Right renal pelvis (tissue), 4 donors: ENCODE measurements at regions not wholly inside any gene's neighbourhood (a gene's known extent, or its start where the extent isn't known, plus 50 kb on each side); places are given as distances from the start of the nearest gene placed in this dataset.
"Not testable (repeated sequence)": the region's sequence is repeated elsewhere in the genome, so short reads cannot be mapped to it uniquely, and the experiment has no call there.

Source experiments
- DNase-seq, 4 donors: peaks; one replicate each; pipeline ENCODE4 v3.0.0-alpha.2; 2013; ENCODE audit warnings: low read depth in 4 of 4, low spot score in 3 of 4, missing footprints in 1 of 4

- no peak for DNase-seq
These were observed 129.3 kb upstream of the IER5L start for GRCh38 chr9:129307227-129307970.

- no peak for DNase-seq
These were observed 128.4 kb upstream of the IER5L start for GRCh38 chr9:129306318-129306973.

DNA sequence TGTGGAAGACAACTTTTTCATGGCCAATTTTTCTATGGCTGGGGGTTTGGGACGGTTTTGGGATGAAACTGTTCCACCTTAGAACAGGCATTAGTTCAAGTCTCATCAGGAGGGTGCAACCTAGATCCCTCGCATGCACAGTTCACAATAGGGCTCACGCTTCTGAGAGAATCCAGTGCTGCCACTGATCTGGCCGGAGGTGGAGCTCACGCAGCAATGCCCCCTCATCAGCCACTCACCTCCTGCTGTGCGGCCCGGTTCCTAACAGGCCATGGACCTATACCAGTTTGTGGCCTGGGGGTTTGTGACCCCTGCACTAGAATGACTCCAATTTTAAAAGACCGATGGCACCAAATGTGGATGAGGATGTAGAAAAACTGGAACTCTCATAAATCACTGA is 127.2 kb upstream of the IER5L start:
- DNase-seq = no peak

DNA sequence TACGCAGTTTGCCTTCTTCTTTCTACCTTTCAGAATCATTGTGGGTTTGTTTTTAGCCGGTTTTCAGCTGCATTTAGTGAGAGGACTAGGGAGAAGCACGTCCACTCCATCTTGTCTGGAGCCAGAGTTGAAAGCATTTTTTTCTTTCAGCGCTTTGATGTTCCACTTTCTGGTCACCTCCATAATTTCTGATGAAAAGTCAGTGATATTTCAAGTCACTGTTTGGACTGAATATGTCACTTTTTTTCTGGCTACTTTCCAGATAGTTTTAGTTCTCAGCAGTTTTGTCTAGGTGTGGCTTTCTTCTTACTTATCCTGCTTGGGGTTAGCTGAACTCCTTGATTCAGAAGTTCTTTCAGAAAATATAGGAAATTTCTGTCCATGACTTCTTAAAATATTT is 123.9 kb upstream of the IER5L start:
- no peak for DNase-seq

- DNase-seq = not testable (repeated sequence)
These were observed 118.1 kb upstream of the IER5L start for GRCh38 chr9:129296195-129296594.

GRCh38 chr9:129291041-129291501 is 113.0 kb upstream of the IER5L start:
- DNase-seq = no peak

DNA sequence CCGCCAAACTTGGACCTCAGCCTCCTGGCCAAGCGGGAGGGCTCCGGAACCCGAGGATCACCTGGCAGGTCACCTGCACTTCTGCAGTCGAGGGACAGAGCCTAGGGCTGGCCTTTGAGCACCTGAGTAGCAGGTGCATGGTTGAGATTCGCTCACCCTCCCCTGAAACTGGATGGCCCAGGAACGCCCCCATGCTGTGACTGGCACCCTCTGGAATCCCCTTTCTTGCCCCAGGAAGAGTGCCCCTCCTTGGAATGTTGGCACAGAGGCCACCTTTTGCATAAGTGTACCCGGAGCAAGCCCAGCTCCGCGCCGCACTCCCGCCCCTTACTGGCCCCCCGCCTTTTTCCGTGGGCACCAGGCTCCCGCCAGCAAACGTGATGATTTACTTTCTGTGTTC is 112.5 kb upstream of the IER5L start:
- DNase-seq = no peak

GRCh38 chr9:129289883-129290282 is 111.8 kb upstream of the IER5L start:
- DNase-seq = no peak

DNA sequence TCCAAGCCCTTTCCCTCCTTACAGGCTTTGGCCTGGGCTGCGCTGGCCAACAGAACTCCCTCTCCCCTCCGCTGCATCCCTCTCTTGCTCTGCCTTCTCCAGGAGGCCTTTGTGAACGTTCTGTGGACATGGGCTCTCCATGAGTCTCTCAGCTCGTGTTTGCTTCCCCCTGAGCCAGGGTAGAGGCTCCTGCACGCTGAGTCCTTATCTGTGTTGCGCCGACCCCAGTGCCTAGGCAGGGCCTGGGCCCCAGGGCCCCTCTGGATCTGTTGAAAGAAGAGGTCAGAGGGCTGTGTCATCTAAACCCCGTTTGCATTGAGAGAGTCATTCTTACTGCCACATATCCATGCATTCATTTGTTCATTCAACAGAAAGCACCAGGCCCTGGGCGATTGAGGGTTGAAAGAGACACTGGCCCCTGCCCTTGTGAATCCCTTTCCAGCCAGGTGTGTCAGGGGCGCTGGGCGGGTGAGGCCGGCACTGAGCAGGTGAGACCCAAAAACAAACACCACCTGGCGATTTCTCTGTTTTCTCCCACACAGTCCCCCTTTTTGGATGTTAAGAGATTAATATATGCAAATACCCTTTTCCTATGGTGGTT is 111.2 kb upstream of the IER5L start:
- DNase-seq = no peak

DNA sequence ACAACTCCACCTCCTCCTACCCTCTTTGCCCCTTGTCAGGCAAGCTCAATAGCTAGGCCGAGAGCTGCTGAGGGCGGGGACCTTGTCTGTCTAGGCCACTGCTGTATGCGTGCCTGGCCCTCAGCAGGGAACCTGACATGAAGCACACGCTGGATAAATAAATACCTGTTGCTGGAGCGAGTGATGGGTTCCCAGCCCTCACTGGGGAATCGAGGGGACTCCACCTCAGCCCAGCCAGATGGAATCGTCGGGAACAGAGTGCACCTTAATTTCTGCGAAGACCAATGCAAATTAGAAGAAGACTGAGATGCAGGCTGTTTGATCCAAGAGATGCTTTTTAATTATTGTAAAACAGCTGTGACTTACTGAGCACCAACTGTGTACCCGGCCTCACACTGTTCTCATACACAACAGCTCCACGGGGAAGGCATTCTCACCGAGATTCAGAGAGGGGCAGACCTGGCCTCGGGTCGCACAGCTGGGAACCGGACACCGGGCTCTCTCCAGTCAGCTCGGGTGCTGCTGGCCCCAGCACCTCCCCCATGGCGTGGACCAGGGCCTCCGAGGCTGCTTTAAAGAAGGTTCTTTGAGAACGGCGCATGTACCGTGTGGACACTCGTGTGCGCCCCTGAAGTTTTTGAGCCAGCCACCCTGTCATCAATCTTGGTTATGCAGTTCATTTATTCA is 109.7 kb upstream of the IER5L start:
- DNase-seq = no peak

GRCh38 chr9:129285979-129286772 is 108.1 kb upstream of the IER5L start:
- no peak for DNase-seq

- DNase-seq = no peak
These were observed 107.3 kb upstream of the IER5L start for GRCh38 chr9:129285382-129285781.

- no peak for DNase-seq
These were observed 106.7 kb upstream of the IER5L start for GRCh38 chr9:129284607-129285291.

GRCh38 chr9:129283705-129284606 is 105.9 kb upstream of the IER5L start:
- DNase-seq = no peak

- DNase-seq = no peak
These were observed 105.2 kb upstream of the IER5L start for GRCh38 chr9:129283291-129283691.

GRCh38 chr9:129282731-129283211 is 104.7 kb upstream of the IER5L start:
- DNase-seq = no peak

DNA sequence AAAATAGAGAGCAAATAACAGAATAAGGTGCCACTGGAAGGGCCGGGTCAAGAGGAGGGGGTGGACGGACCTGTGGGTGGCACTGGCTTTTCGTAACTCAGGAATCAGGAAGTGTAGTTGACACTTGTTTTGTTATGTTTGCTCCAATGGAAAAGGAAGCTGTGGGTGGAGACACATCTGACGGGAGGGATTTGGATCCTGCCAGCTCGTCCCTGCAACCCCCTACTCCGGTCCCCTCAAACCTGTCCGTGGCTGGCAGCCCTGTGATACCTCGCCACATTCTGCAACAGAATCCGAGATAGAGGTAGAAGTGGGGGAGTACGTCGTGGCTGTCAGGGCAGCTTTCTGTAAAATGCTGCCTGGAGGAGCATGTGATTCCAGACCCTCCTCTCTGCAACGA is 104.2 kb upstream of the IER5L start:
- DNase-seq = no peak

DNA sequence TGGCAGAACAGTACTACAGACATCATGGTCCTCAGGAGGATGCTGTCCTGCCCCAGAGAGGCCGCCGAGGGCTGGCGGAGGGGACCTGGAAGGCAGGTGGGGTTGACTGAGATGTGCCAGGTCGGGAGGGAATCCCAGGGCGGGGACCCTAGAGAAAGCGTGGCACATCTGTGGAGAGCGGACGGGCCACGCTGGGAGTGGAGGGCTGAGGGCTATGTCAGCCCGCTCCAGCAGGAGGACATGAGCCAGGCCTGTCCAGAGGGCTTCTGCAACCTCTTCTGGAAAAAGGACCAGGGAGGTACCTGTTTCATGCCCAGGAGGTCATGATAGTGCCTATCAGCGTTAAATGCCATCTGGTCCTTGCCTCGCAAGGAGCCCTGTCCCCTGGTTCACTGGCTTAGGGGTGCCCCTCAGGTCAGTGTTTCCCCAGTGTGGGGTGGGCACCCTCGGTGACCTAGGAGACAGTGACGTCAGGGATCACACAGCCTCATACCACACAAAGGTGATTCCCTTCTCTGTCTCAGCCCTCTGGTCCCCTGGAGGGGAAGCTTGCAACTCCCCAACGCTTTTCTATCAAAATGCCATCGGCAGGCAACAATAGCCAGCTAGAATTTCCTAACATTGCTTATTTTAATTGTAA is 103.6 kb upstream of the IER5L start:
- no peak for DNase-seq
